Upper lobe of right lung (tissue), 1 donor: ENCODE measurements at regions not wholly inside any gene's neighbourhood (a gene's known extent, or its start where the extent isn't known, plus 50 kb on each side); places are given as distances from the start of the nearest gene placed in this dataset.

Experiments used
- ATAC-seq: fragments of 200-7000 bp; cut with Tn5 transposase; one replicate; pipeline ENCODE4 v1.9.1; 2020; ENCODE audit warnings: mild to moderate bottlenecking, moderate library complexity
- DNase-seq: peaks from one replicate; pipeline ENCODE4 v3.0.0-alpha.2; 2020
- H3K27ac ChIP-seq: fragments of 200-600 bp; one replicate; pipeline ENCODE4 v1.8.0; 2022
- H3K27me3 ChIP-seq: fragments of 200-600 bp; one replicate; pipeline ENCODE4 v1.8.0; 2022; ENCODE audit warnings: mild to moderate bottlenecking
- H3K36me3 ChIP-seq: fragments of 200-600 bp; one replicate; pipeline ENCODE4 v1.8.0; 2022
- H3K4me1 ChIP-seq: fragments of 200-600 bp; one replicate; pipeline ENCODE4 v1.8.0; 2022
- H3K4me3 ChIP-seq: fragments of 200-600 bp; one replicate; pipeline ENCODE4 v1.8.0; 2022; ENCODE audit warnings: mild to moderate bottlenecking
- H3K9me3 ChIP-seq: fragments of 200-600 bp; one replicate; pipeline ENCODE4 v1.8.0; 2022
- intact Hi-C: fragments of 100-400 bp; cut with DNase I; formaldehyde crosslinking; loops from one replicate; pipeline ENCODE4 v1.11.0; 2022
- TF ChIP-seq, protein P1 (sequence below): fragments of 200-600 bp; IDR thresholded peaks from one replicate; pipeline ENCODE4 v1.8.0; 2022; ENCODE audit warnings: antibody characterized with exemption
- donor health status: DM: no; HTN: yes; CAD: no; lungs with severe emphysema.

DNA sequence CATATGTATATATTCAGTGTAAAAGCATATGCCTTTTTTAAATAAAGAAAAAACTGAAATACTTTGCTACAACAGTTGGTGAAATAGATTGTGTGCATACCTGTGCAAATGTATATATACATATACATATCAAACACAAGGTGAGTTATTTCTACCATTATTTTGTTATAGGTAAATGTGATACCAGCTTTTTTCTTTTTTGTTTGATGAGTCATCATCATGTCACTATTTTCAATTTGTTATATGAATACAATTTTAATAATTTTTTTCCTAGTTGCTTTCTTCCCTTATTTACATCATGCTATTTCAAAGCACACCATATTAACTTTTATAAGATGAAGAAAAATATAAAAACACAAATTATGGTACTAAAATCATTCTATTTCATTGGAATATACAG, 87.0 kb upstream of the STK17B start:
- no peak overlapping the region for H3K27ac ChIP-seq
- no peak for ATAC-seq
- DNase-seq = no peak
- intact Hi-C loops = no loop called here
- H3K4me3 ChIP-seq = no peak overlapping the region
- TF ChIP-seq, protein P1, sequence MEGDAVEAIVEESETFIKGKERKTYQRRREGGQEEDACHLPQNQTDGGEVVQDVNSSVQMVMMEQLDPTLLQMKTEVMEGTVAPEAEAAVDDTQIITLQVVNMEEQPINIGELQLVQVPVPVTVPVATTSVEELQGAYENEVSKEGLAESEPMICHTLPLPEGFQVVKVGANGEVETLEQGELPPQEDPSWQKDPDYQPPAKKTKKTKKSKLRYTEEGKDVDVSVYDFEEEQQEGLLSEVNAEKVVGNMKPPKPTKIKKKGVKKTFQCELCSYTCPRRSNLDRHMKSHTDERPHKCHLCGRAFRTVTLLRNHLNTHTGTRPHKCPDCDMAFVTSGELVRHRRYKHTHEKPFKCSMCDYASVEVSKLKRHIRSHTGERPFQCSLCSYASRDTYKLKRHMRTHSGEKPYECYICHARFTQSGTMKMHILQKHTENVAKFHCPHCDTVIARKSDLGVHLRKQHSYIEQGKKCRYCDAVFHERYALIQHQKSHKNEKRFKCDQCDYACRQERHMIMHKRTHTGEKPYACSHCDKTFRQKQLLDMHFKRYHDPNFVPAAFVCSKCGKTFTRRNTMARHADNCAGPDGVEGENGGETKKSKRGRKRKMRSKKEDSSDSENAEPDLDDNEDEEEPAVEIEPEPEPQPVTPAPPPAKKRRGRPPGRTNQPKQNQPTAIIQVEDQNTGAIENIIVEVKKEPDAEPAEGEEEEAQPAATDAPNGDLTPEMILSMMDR = no peak
- peaks cover 9% of the 10 kb centered on the region for H3K4me1 ChIP-seq
- no peaks in the 10 kb centered on the region for H3K9me3 ChIP-seq
- H3K27me3 ChIP-seq = no peaks in the 10 kb centered on the region
- no peaks in the 10 kb centered on the region for H3K36me3 ChIP-seq

DNA sequence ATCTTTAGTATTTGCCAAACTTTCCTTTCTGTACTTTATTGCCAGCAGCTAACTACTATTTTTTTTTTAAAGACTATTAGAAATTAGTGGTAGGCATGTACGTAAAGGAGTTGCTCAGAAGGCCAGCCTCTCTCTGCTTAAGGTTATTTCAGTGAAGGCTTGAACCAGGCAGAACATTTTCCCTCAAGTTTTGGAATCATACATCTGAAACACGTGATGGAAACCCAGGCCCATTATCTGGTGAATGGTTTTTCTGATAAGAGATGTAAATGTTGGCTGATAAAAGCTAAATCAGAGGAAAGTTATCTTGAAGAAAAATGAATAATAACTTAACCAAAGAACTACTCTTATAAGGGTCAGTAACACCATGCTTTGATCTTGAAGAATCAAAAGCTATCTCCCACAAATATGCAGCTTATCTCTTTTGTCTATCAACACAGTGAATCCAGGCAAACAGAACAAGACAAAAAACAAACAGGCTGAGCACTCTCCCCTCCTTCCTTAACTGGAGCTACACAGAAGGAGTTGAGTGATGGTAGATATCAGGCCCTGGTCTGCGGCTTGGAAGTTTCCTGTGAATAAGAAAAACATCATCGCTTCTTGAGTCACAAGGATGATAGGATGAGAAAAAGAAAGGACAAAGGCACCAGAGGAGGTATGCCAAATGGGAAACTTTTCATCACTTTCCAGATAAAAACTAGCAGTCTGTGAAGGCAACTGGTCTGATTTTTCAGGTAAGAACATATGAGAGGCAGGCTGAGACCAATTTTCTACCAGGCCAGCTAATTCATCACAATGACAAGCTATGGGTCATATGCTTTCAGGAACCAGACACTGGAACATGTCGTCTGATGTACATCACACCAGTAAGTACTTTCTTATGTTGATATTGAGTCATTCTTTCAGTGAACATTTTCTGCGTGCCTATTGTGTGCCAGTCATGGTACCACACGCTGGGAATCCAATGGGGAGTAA, 88.4 kb upstream of the STK17B start:
- no peaks in the 10 kb centered on the region for H3K9me3 ChIP-seq
- H3K27me3 ChIP-seq = no peaks in the 10 kb centered on the region
- no peak for DNase-seq
- H3K4me3 ChIP-seq = no peak overlapping the region
- ATAC-seq = no peak
- no peaks in the 10 kb centered on the region for H3K36me3 ChIP-seq
- TF ChIP-seq, protein P1 = no peak
- H3K27ac ChIP-seq = peak overlapping the region; percentile 43
- peaks cover 9% of the 10 kb centered on the region for H3K4me1 ChIP-seq
- intact Hi-C loops = no loop called here

DNA sequence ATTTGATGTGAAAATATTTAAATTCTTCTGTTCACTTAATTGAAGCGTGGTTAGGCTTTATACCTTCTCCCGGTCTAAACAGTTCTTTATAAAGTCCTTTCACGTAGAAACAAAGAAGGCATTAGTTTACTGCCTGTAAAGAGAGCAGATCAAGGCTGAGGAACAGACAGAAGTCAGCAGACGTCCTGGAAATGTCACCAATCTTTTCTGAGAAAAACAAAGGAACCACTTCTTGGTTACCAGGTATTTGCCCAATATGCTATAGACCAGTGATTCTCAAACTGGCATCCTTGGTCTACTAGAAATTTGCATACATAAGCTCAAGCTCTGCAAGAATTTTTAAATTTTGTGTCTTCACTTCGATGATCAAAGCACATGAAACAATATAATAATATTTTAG, 89.2 kb upstream of the STK17B start:
- intact Hi-C loops = no loop called here
- Histone ChIP-seq H3K4me1 (peaks cover 9% of the 10 kb centered on the region), H3K9me3 (no peaks in the 10 kb centered on the region), H3K27me3 (no peaks in the 10 kb centered on the region), H3K27ac (peak overlapping the region; percentile 43), H3K4me3 (no peak overlapping the region), H3K36me3 (no peaks in the 10 kb centered on the region)
- ATAC-seq (no peak), DNase-seq (no peak)
- TF ChIP-seq, protein P1 = no peak

DNA sequence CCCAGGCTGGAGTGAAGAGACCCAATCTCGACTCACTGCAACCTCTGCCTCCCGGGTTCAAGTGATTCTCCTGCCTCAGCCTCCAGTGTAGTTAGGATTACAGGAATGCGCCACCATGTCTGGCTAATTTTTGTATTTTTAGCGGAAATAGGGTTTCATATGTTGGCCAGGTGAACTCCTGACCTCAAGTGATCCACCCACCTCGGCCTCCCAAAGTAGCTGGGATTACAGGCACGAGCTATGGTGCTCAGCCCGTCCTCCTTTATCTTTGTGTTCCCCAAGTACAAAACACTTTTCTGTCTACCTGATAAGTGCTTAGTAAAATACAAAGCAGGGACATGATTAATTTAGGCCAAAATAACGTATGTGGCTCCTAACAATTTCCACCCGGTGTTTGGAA, 91.2 kb upstream of the STK17B start:
- no peaks in the 10 kb centered on the region for H3K27me3 ChIP-seq
- intact Hi-C loops = no loop called here
- no peaks in the 10 kb centered on the region for H3K9me3 ChIP-seq
- no peak overlapping the region for H3K4me3 ChIP-seq
- peaks cover 19% of the 10 kb centered on the region for H3K4me1 ChIP-seq
- DNase-seq (no peak), ATAC-seq (no peak)
- H3K36me3 ChIP-seq = no peaks in the 10 kb centered on the region
- peak overlapping the region; percentile 4 for H3K27ac ChIP-seq
- TF ChIP-seq, protein P1 = no peak

DNA sequence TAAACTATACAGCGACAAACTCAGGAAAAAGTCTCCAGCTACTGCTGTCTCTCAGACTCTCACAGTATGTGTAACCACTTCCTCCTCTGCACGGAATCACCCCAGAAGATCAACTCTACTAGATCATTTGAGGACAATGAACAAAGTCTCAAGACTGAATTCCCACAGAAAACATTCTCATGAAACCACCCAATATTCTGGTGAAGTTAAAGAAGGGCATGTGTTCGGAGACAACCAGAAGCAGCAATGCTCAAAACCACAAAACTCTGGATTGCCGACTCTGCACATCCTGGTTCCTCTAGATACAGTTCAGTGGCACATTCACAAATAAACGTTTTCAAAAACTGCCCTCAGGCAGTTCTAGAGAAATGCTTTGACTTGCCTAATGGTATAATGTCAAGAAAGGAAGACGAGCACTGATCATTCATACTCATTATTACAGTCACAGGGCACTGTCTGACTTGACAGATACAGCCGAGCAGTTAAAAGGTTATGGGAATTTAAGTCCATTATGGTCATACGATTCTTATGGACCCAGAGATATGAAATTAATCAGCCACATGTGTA, 91.9 kb upstream of the STK17B start:
- Histone ChIP-seq H3K27ac (peak overlapping the region; percentile 4), H3K36me3 (no peaks in the 10 kb centered on the region), H3K27me3 (no peaks in the 10 kb centered on the region), H3K4me1 (peaks cover 25% of the 10 kb centered on the region), H3K9me3 (no peaks in the 10 kb centered on the region), H3K4me3 (no peak overlapping the region)
- intact Hi-C loops = no loop called here
- ATAC-seq = peak; percentile 89
- TF ChIP-seq, protein P1 = no peak
- no peak for DNase-seq
